ENCODE measurements at regions not wholly inside any gene's neighbourhood (a gene's known extent, or its start where the extent isn't known, plus 50 kb on each side); places are given as distances from the start of the nearest gene placed in this dataset.
A peak's percentile ranks its signal among the peaks of the same experiment; 100 is the strongest.

GRCh38 chr15:31456354-31457060, 129.9 kb downstream of the KLF13 start:
- no peak for DNase-seq

- DNase-seq, result peak; percentile 12
Observed at GRCh38 chr15:31457161-31457560, 130.5 kb downstream of the KLF13 start.

GRCh38 chr15:31457631-31458526, 131.2 kb downstream of the KLF13 start:
- peak; percentile 17 for DNase-seq

- peak; percentile 5 for DNase-seq
Observed at GRCh38 chr15:31458596-31459399, 132.2 kb downstream of the KLF13 start.

- DNase-seq, result no peak
Observed at GRCh38 chr15:31459400-31459748, 132.7 kb downstream of the KLF13 start.

DNA sequence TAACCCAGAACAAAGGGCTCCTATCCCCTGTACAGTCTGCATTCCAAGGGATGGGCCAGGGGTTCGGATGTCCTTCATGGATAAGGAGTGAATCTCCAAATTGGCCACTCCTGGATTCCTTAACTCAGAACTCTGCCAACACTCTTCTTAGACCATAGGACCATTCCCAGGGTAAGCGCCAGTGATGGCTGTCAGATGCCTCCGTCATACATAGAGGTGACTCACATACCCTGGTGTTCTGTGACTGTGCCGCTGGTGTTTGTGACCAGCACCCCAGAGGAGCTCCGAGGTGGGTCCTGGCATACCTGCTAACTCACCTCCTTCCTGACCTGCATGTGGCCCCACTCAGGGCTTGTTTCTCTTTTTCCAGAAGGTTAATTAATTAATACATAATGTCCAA, 134.7 kb downstream of the KLF13 start:
- DNase-seq, result peak; percentile 1

- peak; percentile 14 for DNase-seq
Observed at GRCh38 chr15:31461911-31462480, 135.4 kb downstream of the KLF13 start.

DNA sequence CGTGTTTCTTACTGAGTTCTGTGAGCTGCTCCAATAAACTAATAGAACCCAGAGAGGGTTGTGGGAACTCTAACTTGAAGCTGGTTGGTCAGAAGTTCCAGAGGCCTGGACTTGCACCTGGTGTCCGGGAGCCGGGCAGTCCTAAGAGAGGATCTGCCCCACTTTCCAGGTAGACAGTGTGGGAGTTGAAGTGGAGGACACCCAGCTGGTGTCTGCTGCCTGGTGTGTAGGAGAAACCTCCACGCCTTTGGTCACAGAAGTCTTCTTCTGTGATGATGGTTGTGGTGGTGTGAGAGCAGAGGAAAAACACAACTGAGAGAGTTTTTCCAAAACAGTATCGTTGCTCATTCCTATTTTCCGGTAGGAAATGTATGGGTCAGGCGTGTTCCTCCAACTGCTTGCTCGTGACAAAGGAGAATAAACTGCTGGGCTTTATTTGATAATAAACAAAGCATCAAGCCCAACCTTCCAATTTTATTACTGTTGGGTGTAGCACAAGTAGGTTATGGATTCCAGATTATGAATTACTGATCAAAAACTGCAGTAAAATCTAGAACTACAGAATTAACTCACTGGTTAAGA, 137.0 kb downstream of the KLF13 start:
- no peak for DNase-seq

DNA sequence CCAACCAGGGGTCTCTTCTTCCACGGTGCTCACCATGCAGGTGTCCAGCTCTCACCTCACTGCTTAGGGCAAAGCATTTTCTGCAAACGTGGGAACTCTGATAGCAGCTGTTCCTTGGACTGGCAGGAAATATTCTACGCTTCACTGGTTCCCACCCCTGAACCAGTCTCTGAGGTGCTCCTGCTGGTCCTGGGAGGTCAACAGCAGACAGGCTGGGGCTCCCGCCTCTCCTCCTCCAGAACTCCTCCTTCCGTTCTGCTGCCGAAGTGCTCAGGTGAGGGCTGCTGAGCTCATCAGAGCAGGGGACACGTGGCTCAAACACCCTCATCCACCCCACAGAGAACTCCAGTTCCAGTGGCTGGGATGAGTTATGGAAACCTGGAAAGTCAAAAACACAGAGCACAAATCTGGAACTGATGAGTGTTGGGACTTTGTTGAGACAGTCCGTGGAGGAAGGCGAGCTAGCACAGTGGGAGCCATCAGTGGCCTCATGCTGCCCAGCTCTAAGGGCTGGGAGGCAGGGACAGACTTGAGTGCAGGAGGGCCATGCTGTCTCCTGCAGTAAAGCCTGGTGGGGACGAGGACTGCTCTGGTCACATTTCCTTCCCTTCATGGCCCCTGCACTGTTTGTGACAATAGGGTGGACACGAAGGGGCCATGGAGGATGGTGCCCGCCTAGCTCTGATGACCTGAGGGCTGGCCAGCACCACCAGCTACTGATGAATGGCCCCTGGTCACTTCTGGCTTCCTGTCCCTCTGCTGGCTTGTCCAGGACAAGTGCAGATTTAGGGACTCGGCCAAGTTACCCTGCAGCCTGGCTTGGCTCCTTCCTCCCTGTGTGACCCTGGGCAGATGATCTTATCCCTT, 137.8 kb downstream of the KLF13 start:
- no peak for DNase-seq

DNA sequence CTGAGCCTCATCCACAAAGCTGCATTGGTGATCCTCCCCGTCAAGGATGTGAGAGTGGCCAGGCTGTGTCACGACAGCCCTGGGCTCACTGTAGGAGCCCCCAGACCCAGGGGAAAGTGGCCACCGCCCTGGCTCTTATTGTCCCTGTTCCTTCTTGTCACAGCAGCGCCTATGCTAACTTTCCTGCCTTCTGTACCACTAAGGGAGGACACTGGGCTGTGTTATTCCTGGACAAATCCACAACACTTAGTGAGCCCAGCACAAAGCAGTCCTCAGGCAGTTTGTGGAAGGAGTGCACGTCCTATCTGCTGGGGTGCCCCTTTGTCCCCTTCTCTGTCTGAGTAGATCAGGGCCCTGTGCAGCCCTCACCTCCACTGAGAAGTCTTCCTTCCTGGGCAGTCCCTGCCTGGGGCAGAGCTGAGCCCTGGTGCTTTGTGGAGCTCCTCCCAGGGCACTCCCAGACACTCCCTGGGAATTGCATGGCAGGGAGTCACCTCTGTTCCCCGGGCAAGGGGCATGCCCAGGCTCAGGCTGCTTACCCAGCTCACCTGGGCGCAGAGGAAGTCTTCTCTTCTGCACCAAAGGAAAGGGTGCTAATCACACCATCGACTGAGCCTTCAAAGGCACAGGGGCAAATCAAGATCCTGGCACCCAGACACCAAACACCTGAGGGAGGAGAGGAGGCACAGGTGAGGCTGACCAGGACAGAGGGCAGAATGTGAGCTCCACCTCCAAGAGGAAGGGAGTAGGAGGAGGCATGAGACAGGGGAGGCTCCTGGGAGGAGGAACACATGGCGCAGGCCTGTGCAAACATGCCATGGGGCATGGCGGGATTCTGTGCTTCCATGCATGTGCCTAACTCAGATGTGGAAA, 138.7 kb downstream of the KLF13 start:
- no peak for DNase-seq

GRCh38 chr15:31467361-31467760, 140.7 kb downstream of the KLF13 start:
- DNase-seq, result no peak

DNA sequence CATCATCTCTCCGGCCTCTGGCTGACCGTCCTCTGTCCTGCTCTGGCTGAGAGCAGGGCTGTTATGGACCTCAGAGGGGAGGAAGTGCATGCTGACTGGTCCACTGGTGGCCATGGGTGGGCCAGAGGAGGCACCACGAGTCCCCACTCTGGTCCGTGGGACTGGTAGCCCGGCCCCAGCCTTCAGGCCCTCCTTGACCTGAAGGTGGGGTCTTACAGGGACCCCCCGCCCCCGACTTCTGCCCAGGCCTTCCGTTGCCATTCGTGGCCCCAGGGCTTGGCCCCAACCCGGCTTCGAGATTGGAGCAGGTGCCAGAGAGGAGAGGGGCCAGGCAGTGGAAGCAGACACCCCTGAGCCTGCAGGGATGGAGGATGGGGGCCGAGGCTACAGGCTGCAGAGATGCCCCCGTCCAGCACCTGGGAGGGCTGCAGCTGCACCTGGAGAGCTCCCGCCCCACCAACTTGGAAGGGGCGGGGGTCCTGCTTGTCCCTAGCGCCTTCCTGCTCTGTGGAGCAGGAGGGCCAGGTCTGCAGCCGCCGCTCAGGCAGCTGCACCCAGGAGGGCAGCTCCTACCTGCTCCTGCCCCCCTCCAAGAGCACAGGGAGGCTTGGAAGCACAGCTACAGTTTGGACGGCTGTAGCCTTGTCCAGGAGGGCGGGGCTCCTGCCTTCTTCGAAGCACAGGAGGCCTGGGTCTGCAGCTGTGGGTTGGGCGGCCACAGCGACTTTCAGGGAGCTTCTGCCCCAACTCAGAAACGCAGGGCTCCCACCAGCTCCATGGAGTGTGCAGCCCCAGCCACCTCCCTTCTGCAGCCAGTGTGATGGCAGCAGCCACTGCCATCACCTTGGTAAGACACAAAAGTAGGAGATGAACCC, 142.5 kb downstream of the KLF13 start:
- DNase-seq, result no peak

DNA sequence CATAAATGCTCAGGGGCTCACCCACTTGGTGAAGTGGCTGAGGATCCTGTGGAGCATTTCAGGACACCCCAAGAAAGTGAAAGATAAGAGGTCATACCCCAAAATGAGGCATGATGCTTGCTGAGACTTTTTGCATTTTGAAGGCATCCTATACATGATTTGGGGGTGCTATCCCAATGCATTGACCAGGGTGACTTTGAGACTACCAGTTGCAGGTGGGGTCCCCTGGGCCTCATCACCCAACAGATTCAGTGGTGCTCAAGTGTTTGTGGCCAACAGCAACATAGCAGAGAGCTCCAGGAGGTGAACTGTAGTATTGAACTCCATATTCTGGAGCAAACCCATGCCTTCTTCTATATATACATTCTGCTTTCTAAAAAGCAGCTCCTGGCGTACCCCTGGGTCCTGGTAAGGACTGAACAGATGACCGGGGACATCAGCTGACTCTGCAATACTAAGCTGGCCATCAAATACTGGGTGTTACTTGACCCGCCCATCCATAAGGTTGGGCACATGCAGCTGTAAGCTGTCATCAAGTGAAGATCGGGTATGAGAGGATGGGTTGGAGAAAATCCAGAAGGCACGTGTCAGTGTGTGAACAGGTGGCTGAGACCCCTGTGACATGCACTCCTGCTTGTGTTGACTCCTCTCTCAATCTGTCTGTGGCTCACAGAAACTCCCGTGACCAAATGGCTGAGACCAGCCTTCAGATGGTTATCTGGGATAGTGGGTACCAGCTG, 143.3 kb downstream of the KLF13 start:
- no peak for DNase-seq

- DNase-seq, result no peak
Observed at GRCh38 chr15:31470756-31471155, 144.1 kb downstream of the KLF13 start.

DNA sequence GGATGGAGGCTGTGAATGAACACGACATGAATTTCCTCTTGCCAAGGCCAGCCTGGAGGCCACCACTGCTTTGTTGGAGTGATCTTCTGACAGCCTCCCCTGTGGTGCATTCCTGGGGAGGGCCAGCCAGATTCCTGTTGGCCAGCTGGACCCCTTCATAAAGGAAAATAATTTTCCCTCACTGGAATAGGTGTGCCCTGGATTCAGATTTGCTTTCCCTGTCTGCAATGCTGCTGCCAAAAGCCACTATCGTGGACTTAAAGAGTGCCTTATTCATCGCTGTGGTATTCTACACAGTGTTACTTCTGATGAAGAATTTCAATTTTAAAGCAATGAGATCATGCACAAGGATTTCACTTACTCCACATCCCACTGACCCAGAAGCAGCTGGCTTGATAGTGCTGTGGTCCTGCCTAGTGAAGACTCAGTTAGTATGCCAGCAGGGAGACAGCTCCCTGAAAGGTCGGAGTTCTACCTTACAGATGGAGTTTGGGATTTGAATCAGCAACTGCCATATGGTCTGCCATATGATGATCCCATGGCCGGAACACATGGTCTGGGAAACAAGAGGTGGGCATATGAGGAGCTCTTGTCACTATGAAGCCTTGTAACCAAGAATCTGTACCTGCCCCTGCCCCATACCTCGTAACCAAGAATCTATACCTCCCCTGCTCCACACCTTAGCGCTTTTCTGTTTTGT, 145.2 kb downstream of the KLF13 start:
- DNase-seq, result no peak

GRCh38 chr15:31472636-31473384, 146.2 kb downstream of the KLF13 start:
- DNase-seq, result no peak

DNA sequence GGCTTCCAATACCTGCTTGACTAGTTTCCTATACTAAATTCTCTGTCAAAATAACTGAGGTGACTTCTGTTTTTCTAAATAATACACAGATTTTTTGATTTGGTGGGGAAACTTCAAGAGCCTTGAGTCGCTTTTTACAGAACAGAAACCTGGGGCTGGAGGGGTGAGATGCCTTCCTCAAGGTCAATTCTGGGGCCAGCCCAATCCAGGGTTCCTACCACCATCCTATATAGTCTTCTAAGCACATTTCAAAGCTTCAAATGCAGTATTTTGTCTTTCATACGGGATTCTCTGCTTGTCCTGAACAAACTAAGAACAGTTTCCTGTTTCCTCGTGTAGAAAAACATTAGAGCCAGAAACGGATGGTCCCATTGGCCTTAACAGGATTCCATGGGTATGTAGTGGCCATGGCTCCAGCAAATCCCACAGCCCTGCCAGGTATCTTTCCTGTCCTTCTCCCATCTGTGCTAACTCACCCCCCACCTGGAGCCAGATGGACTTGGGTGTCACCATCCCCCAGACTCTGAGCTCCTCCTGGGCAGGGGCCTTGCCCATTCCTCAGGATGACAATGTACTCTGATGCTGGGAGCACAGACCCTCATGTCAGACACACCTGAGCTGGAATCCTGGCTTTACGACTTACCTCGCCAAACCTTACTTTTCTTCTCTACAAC, 146.9 kb downstream of the KLF13 start:
- DNase-seq, result no peak
